Trophoblast cell (in vitro differentiated cells and primary cell): ENCODE measurements at regions not wholly inside any gene's neighbourhood (a gene's known extent, or its start where the extent isn't known, plus 50 kb on each side); places are given as distances from the start of the nearest gene placed in this dataset.

Experiments used
- DNase-seq, 2 donors: peaks; one replicate each; pipeline ENCODE4 v3.0.0-alpha.2; 2016
- H2AFZ ChIP-seq: 2 replicates; pipeline ENCODE4 v1.6.1; 2013; ENCODE audit warnings: low read length, moderate library complexity, mild to moderate bottlenecking; ENCODE audit not compliant: insufficient read depth, poor library complexity
- H2AK5ac ChIP-seq: 2 replicates; pipeline ENCODE4 v1.6.1; 2013; ENCODE audit warnings: mild to moderate bottlenecking, low read length
- H2BK120ac ChIP-seq: 2 replicates; pipeline ENCODE4 v1.6.1; 2013; ENCODE audit warnings: low read length, mild to moderate bottlenecking, moderate library complexity; ENCODE audit not compliant: insufficient read depth, poor library complexity
- H2BK12ac ChIP-seq: 2 replicates; pipeline ENCODE4 v1.6.1; 2013; ENCODE audit warnings: mild to moderate bottlenecking, low read length, moderate library complexity
- H2BK5ac ChIP-seq: 2 replicates; pipeline ENCODE4 v1.6.1; 2013; ENCODE audit warnings: low read length, low read depth, moderate library complexity, mild to moderate bottlenecking; ENCODE audit not compliant: poor library complexity
- H3K14ac ChIP-seq: 2 replicates; pipeline ENCODE4 v1.6.1; 2013; ENCODE audit warnings: mild to moderate bottlenecking, low read length
- H3K18ac ChIP-seq: 2 replicates; pipeline ENCODE4 v1.6.1; 2013; ENCODE audit warnings: mild to moderate bottlenecking, low read length
- H3K23ac ChIP-seq: 2 replicates; pipeline ENCODE4 v1.6.1; 2013; ENCODE audit warnings: low read length
- H3K27ac ChIP-seq: 2 replicates; pipeline ENCODE4 v1.5.1; 2013; ENCODE audit warnings: low read depth, mild to moderate bottlenecking, inconsistent platforms, low read length, moderate library complexity
- H3K27me3 ChIP-seq: 2 replicates; pipeline ENCODE4 v1.6.1; 2013; ENCODE audit warnings: inconsistent platforms, mild to moderate bottlenecking, low read length, moderate library complexity; ENCODE audit not compliant: insufficient read depth
- H3K36me3 ChIP-seq, 2 experiments: 1 replicate in 1 of 2; 2 replicates in 1 of 2; pipeline ENCODE4 v1.6.1; 2013; ENCODE audit warnings: low read length in 2 of 2, mild to moderate bottlenecking in 2 of 2, moderate library complexity in 1 of 2; ENCODE audit not compliant: insufficient read depth in 2 of 2, control insufficient read depth in 1 of 2
- H3K4ac ChIP-seq: 2 replicates; pipeline ENCODE4 v1.6.1; 2013; ENCODE audit warnings: low read depth, mild to moderate bottlenecking, low read length, moderate library complexity
- H3K4me1 ChIP-seq, 2 experiments: 1 replicate in 1 of 2; 2 replicates in 1 of 2; pipeline ENCODE4 v1.6.1; 2013; ENCODE audit warnings: low read length in 2 of 2, mild to moderate bottlenecking in 2 of 2, moderate library complexity in 1 of 2; ENCODE audit not compliant: insufficient read depth in 2 of 2, control insufficient read depth in 1 of 2
- H3K4me2 ChIP-seq: 2 replicates; pipeline ENCODE4 v1.6.1; 2013; ENCODE audit warnings: inconsistent platforms, mild to moderate bottlenecking, low read length, moderate library complexity
- H3K4me3 ChIP-seq: 2 replicates; pipeline ENCODE4 v1.5.1; 2013; ENCODE audit warnings: mild to moderate bottlenecking, low read depth, low read length, inconsistent platforms
- H3K79me1 ChIP-seq: one replicate; pipeline ENCODE4 v1.6.1; 2013; ENCODE audit warnings: low read length
- H3K79me2 ChIP-seq: 2 replicates; pipeline ENCODE4 v1.6.1; 2013; ENCODE audit warnings: low read length, mild to moderate bottlenecking; ENCODE audit not compliant: control insufficient read depth, insufficient read depth, poor library complexity
- H3K9ac ChIP-seq: 2 replicates; pipeline ENCODE4 v1.6.1; 2013; ENCODE audit warnings: mild to moderate bottlenecking, low read length
- H3K9me3 ChIP-seq: 2 replicates; pipeline ENCODE4 v1.6.1; 2013; ENCODE audit warnings: low read depth, mild to moderate bottlenecking, control low read depth, inconsistent platforms, low read length; ENCODE audit not compliant: insufficient read depth
- H4K12ac ChIP-seq: 2 replicates; pipeline ENCODE4 v1.6.1; 2013; ENCODE audit warnings: low read depth, mild to moderate bottlenecking, low read length, moderate library complexity
- H4K8ac ChIP-seq: 2 replicates; pipeline ENCODE4 v1.6.1; 2013; ENCODE audit warnings: low read depth, mild to moderate bottlenecking, low read length, moderate library complexity
- H4K91ac ChIP-seq: one replicate; pipeline ENCODE4 v1.6.1; 2013; ENCODE audit warnings: low read depth, mild to moderate bottlenecking, low read length, moderate library complexity
- WGBS: extraction: QIAGEN DNeasy Blood & Tissue Kit; methylation state at CpG from one replicate; pipeline ENCODE4 v1.1.7; 2013; ENCODE audit warnings: missing lambda C conversion rate; ENCODE audit not compliant: insufficient read length, insufficient coverage; ENCODE audit errors: extremely low coverage; 5-methylcytosine and 5-hydroxymethylcytosine counted together

DNA sequence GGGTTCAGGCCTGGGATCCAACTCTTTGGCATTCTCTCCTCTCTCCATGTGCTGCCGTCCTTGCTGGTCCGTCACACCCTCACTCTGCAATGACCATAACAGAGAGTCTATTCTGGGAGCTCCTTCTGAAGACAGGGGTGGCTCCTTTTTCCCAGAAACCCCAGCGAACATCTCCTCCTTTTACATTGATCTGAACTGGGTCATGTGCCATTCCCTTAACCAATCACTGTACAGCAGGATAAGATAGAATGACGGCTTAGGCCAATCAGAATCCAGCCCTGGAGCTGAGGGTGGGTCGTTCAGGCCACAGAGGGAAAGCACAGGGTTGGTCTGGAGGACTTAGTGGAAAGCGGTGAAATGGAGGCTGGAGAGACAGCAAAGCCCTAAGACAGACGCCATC is 740.1 kb downstream of the MATN1 start:
- Histone ChIP-seq H4K12ac (no peak overlapping the region), H2BK5ac (no peak overlapping the region), H4K8ac (no peak overlapping the region), H3K9ac (no peak overlapping the region), H3K4me3 (no peak overlapping the region), H2BK120ac (no peak overlapping the region), H2AK5ac (no peak overlapping the region), H3K18ac (no peak overlapping the region), H3K27me3 (no peaks in the 10 kb centered on the region), H3K79me2 (no peaks in the 10 kb centered on the region), H3K23ac (no peak overlapping the region), H2AFZ (no peak overlapping the region), H3K4me1 (no peaks in the 10 kb centered on the region), H3K14ac (no peak overlapping the region), H3K4me2 (no peak overlapping the region), H3K79me1 (no peaks in the 10 kb centered on the region), H2BK12ac (no peak overlapping the region), H3K36me3 (no peaks in the 10 kb centered on the region), H3K4ac (no peak overlapping the region), H3K27ac (no peak overlapping the region), H4K91ac (no peak overlapping the region), H3K9me3 (peaks cover 1% of the 10 kb centered on the region)
- no CpG with 5 or more reads among the region's 7 CpGs for WGBS
- DNase-seq, result no peak

DNA sequence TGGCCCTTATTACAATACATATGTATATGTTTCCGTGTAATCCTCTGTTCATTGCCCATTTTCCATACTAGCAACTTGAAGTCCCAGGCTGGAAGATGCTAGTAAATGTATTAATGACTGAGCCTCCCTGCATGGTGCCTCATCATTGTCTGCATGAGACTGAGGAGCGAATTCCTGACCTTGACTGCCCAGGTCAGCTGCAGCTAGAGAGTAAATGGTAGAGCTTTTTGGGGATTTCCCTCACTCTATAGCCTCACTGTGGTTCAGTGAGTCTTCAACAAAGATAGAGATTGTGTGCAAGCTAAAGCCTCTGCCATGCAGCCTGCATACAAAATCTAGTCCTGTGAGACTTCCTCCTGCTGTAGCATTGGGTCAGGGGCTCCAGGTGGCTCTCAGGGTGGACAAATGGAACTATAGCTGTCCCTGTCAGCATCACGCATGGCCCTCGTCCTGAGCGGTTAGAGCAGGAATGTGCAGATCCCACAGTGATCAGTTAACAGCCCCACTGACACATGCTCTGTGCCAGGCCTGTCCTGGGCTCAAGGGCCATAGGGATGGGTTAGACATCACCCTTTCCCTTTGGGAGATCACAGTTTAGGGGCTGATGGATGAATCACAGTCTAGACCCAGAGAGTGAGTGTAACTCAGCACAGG is 741.7 kb downstream of the MATN1 start:
- no peak overlapping the region for H3K4ac ChIP-seq
- H3K9me3 ChIP-seq, result peaks cover 1% of the 10 kb centered on the region
- H2BK12ac ChIP-seq, result no peak overlapping the region
- no peak overlapping the region for H4K8ac ChIP-seq
- H3K4me2 ChIP-seq, result no peak overlapping the region
- no peaks in the 10 kb centered on the region for H3K79me2 ChIP-seq
- H3K14ac ChIP-seq, result no peak overlapping the region
- no peak overlapping the region for H3K9ac ChIP-seq
- H3K27ac ChIP-seq, result no peak overlapping the region
- no peaks in the 10 kb centered on the region for H3K36me3 ChIP-seq
- no peaks in the 10 kb centered on the region for H3K79me1 ChIP-seq
- H2AFZ ChIP-seq, result no peak overlapping the region
- H4K12ac ChIP-seq, result no peak overlapping the region
- H2BK5ac ChIP-seq, result no peak overlapping the region
- H4K91ac ChIP-seq, result no peak overlapping the region
- no peak overlapping the region for H3K4me3 ChIP-seq
- no CpG with 5 or more reads among the region's 5 CpGs for WGBS
- H3K23ac ChIP-seq, result no peak overlapping the region
- DNase-seq, result no peak
- no peaks in the 10 kb centered on the region for H3K27me3 ChIP-seq
- H3K18ac ChIP-seq, result no peak overlapping the region
- no peak overlapping the region for H2BK120ac ChIP-seq
- H3K4me1 ChIP-seq, result no peaks in the 10 kb centered on the region
- no peak overlapping the region for H2AK5ac ChIP-seq

DNA sequence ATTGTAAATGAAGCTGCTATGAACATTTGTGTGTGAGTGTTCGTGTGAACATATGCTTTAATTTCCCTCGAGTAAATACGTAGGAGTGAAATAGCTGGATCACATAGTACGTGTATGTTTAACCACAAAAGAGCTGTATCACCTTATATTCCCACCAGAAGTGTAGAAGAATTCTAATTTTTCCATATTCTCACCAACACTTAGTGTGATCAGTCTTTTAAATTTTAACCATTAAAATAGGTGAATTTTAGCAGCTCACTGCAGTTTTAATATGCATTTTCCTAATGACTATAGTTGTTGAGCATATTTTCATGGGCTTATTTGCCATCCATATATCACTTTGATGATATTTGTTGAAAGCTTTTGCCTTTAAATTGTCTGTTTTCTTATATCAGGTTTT is 741.2 kb downstream of the PTPRU start:
- Histone ChIP-seq H3K36me3 (no peaks in the 10 kb centered on the region), H4K8ac (no peak overlapping the region)

DNA sequence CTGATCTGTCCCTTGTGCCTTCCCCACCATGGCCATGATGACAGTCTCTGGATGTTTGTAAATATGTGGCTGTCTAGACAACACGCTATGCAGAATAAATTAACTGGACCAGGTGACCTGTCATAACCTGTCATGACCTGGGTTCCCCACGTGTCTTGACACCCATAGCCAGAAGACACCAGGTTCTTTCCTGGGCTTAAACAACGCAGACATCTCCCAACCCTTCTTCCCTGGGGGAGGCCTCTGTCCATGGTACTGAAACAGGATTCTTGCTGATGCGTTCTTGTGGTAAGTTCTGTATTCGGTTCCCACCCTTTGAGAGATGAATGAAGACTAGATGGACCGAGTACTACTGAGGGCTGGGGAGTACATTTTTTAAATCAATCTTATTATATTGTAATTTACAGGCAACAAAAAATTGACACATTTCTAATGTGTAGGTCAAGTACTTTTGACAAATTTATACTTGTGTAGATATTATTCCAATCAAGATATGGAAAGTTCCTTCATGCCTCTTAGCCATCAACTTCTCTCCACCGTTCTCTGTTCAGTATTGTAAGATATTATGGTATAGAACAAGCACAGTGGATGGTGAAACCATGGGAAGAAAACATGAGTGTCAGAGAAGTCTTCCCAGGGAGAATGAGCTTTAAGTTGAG is 738.8 kb downstream of the PTPRU start:
- H2BK12ac ChIP-seq, result no peak overlapping the region

More for the DNA sequence above, 741.2 kb downstream of the PTPRU start:
- no peak overlapping the region for H4K91ac ChIP-seq
- no peak overlapping the region for H2AFZ ChIP-seq
- H3K4me1 ChIP-seq, result peaks cover 12 to 15% of the 10 kb centered on the region in 2 experiments
- H2BK5ac ChIP-seq, result no peak overlapping the region
- DNase-seq, result no peak
- H2BK120ac ChIP-seq, result no peak overlapping the region
- no peak overlapping the region for H3K14ac ChIP-seq
- no peak overlapping the region for H3K9ac ChIP-seq
- no peak overlapping the region for H2BK12ac ChIP-seq
- WGBS, result no CpG with 5 or more reads among the region's 4 CpGs
- H3K79me2 ChIP-seq, result no peaks in the 10 kb centered on the region
- no peak overlapping the region for H3K4me3 ChIP-seq
- H3K9me3 ChIP-seq, result no peaks in the 10 kb centered on the region
- peaks cover 1% of the 10 kb centered on the region for H3K79me1 ChIP-seq
- H3K4ac ChIP-seq, result no peak overlapping the region
- no peak overlapping the region for H3K27ac ChIP-seq
- no peak overlapping the region for H2AK5ac ChIP-seq
- H3K4me2 ChIP-seq, result no peak overlapping the region
- no peak overlapping the region for H3K23ac ChIP-seq
- H4K12ac ChIP-seq, result no peak overlapping the region
- no peak overlapping the region for H3K18ac ChIP-seq
- H3K27me3 ChIP-seq, result no peaks in the 10 kb centered on the region

More for the DNA sequence above, 738.8 kb downstream of the PTPRU start:
- Histone ChIP-seq H2AFZ (no peak overlapping the region), H2BK120ac (no peak overlapping the region), H2BK5ac (no peak overlapping the region), H3K4me1 (peaks cover 12 to 15% of the 10 kb centered on the region in 2 experiments), H3K79me2 (no peaks in the 10 kb centered on the region), H3K4me2 (no peak overlapping the region), H4K91ac (no peak overlapping the region), H3K18ac (no peak overlapping the region), H4K12ac (no peak overlapping the region), H3K4me3 (no peak overlapping the region), H4K8ac (no peak overlapping the region), H3K79me1 (peaks cover 1% of the 10 kb centered on the region), H3K36me3 (no peaks in the 10 kb centered on the region), H3K23ac (no peak overlapping the region), H3K9ac (no peak overlapping the region), H3K27ac (no peak overlapping the region), H3K27me3 (no peaks in the 10 kb centered on the region), H3K4ac (no peak overlapping the region), H2AK5ac (no peak overlapping the region), H3K14ac (no peak overlapping the region), H3K9me3 (no peaks in the 10 kb centered on the region)
- WGBS, result no CpG with 5 or more reads among the region's 7 CpGs
- DNase-seq, result peak in 1 of 2 donors; percentile 67
